A673 (cell line): ENCODE measurements at regions not wholly inside any gene's neighbourhood (a gene's known extent, or its start where the extent isn't known, plus 50 kb on each side); places are given as distances from the start of the nearest gene placed in this dataset.

Experiments
- CTCF ChIP-seq: fragments of 300-800, 200-600 bp; sonication (generic); conservative IDR thresholded peaks from 2 replicates; pipeline ENCODE4 v1.5.1; 2017; ENCODE audit warnings: low read depth, mild to moderate bottlenecking, antibody characterized with exemption, low read length, moderate library complexity, mixed read lengths
- EZH2 ChIP-seq: fragments of 200-600 bp; sonication (generic); IDR thresholded peaks from 2 replicates; pipeline ENCODE4 v1.6.1; 2017; ENCODE audit warnings: borderline replicate concordance, low read depth, mild to moderate bottlenecking, mixed read lengths, antibody characterized with exemption, low read length; ENCODE audit not compliant: poor library complexity, severe bottlenecking

DNA sequence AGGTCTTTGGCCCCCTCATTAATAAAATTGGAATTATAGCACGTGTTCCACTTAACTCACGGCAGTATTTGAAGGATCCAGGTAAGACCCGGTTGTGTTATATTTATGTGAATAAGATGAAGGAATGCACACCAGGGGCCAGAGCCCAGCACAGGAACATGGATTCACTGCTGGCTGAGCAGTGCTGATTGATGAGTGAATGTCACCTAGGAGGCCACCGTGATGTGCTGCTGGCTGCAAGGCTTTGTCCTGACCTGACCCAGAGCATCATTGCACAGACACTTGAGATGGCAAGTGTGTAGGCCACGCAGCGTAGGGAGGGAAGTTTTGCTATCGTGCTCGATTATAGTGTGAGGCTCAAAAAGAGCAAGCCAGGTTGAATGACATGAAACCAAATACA, 350.7 kb upstream of the MGMT start:
- TF ChIP-seq CTCF (no peak), EZH2 (no peak)
